HG02852 (cell line): ENCODE measurements at regions not wholly inside any gene's neighbourhood (a gene's known extent, or its start where the extent isn't known, plus 50 kb on each side); places are given as distances from the start of the nearest gene placed in this dataset.

Experiments used
- ATAC-seq: cut with Tn5 transposase; IDR thresholded peaks from one replicate; pipeline ENCODE4 v1.9.1; 2021; ENCODE audit warnings: mild to moderate bottlenecking, moderate library complexity; ENCODE audit not compliant: unreplicated experiment

DNA sequence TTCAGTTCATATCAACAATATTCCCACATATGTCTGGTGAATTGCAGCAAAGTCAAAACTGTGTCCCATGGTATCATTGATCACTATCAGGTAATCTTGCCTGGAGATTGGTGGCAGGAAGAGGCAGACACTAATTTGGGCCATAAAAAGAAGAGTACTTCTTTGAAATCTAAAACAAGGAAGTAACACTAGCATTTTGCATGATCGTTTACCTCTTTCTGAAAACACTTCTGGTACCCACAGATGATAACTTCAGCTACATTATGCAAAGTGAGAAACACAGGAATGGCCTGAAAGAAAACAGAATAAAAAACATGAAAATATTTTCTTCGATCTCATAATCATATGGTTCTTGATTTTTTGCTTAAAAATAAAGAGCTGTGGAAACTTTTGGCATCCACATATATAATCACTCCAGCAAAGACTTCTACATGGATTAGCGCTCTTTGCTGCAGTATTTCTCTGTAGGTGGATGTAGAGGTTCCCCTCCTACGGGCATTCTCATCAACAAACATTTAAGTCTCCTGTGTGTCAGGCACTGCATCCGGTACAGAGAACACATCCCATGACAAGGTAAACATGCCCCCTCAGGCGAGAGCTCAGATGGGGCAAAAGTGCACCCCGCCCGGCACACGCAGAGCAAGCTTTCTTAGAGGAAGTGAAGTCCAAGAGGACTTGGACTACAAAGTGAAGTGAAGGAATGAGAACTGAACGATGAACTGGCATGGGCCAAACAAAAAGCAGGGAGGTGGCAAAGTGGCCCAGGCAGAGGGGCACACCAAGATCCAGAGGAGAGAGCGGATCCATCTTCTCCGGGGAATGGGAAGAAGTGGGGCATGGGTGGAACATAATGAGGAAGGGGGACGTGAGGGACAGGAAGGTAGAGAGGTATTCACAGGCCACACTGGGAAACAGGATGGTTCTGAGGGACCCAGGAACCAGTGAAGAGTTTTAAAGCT lies 68.0 kb upstream of the RIOK3 start:
- peak; percentile 60 for ATAC-seq

DNA sequence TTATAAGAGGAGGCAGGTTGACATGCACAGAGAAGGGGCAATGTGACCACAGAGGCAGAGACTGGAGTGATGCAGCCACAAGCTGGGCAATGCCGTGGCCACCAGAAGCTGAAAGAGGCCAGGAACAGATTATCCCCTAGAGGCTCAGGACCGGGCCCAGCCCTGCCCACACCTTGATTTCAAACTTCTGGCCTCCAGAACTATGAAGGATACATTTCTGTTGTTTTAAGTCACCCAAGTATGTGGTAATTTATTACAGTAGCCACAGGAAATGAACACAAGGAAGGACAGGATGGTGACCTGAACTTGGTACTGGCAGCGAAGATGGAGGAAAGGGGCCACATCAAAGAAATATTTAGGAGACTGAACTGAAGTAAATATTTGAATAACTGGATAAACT lies 66.8 kb upstream of the RIOK3 start:
- ATAC-seq, result no peak

DNA sequence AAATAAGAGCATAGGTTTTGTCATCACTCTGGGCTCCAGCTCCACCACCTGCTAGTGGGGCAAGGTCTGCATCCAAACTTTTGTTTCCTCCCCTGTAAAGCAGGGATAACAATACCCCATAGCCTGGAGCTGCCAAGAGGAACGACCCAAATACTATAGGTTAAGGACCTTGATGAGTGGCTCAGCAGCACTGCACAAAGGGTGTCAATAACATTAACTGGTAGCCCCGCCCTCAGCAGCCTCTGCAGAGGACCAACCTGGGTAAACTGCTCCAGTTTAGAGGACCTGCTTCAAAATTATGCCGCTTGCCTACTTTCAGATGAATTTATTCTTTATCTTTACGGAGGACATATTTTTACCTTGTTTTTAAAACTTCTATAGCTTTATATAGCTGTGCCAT lies 65.8 kb upstream of the RIOK3 start:
- ATAC-seq, result no peak

DNA sequence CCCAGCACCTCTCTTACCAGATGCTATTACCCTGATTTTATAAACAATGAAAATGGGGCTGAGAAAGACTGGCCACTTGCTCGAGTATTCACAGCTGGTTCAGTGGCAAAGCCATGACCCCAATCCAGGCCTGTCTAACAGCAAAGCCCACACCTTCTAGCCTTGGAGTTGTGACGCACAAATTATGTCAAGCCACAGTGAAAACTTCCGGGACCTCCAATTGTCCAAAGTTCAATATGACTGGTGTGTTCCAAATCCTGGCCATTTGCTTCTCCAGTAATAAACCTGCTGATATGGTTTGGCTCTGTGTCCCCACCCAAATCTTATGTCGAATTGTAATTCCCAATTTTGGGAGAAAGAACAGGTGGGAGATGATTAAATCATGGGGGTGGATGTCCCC lies 64.7 kb upstream of the RIOK3 start:
- no peak for ATAC-seq

DNA sequence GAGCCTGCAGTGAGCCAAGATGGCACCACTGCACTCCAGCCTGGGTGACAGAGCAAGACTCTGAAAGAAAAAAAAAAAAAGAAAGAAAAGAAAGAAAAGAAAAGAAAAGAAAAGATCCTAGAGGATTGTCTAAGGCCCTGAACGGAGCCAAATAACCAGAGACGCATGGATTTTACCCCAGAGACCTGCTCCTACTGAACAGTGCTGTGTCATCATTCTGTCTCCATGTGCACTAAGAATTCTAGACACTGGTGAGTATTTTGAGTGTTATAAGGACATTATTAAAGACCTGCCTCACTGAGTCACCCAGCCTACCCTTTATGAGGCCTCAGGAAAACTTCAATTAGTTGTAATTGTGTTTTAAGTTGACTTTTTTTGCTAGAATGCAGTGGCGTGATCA lies 61.9 kb upstream of the RIOK3 start:
- no peak for ATAC-seq

DNA sequence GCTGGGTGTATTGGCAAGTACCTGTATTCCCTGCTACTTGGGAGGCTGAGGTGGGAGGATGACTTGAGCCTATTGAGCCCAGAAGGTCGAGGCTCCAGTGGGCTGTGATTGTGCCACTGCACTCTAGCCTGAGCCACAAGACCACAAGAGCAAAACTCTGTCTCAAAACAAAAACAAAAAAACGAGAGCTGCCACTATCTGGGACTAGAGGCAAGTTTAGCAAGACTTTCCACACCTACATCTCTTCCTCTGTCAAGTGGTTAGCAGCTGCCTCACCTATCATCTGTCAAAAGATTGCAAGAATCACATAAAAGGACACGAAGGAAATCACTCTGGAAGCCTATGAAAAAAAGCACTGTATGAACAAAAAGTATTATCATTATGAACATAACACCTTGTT lies 55.2 kb upstream of the RIOK3 start:
- ATAC-seq, result no peak

DNA sequence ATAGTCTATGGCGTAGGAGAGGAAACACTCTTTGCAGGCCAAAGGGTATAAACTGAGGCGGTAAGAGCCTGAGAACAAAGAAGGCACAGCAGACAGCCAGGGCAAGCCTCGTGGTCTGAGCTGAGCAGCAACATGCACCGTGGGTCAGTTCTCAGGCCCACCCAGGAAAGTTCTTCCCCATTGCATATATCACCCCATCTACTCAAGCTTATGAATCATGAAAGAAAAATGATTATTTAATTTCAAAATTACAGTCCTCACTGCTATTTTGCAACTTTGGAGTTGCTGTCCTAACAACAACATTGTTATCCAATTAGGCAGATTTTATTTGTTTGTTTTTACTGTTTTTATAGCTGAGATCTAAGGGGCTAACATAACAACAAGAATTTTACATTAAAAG lies 54.7 kb upstream of the RIOK3 start:
- no peak for ATAC-seq

DNA sequence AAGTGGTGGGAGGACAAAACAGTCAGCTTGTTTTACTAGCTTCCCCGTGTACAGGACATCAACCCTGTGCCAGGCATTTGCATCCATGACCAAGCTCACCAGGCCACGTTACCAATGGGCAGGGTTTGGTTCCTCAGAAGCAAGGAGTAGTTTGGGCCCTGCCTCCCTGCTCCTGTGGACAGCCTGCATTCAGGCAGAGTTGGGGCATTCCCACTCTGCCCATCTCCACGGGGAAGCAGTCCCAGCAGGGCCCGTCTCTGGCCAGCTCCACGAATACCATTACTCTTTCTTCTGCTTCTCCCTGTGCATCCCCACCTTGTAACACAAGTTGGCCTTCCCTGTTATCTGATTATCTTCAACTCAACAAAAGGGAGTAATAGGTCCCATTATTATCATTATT lies 54.0 kb upstream of the RIOK3 start:
- no peak for ATAC-seq

DNA sequence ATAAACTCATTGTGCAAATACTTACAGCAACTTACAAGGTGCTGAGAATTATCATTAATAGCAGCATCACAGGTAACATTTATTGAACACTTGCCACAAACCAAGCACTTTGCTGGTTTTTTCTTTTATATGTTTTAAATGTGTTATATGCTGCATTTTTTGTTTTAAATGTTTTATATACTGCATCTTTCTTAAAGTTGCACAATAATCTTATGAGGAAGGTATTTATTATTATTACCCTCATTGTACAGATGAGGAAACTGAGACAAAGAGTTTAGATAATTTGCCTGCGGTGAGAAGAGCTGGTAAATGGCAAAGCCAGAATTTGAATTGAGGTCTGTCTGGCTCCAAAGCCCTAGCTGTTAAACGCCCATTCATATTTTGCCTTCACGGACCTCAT lies 52.2 kb upstream of the RIOK3 start:
- ATAC-seq, result no peak

DNA sequence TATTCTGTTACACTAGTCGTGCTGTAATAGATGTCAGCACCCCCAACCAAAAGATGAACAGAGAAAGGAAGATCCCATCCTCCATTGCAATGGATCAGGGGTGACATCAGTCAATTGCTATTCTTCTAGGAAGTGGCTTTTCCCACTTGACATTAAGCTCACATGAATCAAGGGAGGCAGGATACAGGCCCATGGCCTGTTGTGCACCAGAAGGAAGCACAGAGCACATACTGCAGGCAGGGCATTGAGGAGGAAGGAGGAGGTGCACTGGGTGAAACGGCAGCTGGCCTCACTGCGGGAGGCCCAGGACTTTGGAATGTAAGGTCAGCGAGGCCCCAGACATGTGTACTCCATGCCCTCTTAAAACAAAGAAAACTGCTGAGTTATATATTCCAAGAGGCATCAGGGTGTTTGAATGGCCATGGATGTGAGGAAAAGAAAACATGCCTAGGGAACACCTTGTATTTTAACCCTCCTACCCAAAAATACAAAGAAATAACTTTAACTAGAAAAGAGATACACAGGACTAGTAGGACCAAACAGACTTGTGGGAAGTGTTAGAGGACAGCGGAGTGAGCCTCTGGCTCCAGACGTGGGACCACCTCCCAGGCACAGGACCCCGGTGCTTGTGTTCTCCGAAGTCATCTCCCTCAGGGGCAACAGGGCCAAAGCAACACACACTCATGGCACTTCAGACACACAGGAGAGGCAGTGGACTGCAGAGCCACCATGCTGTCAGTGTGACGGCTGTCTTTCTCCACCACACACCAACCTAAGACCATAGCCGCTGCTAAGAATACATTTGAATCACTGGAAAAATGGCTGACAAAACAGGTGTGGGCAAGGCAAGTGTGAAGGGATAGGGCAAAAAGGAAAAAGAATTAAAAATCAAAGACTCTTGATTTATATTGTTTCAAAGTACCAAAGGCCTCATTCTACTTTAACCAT lies 51.4 kb upstream of the RIOK3 start:
- ATAC-seq, result no peak
